DMS114 treated with DMSO at 0.1 percent for 48 hours (cell line): ENCODE measurements at regions not wholly inside any gene's neighbourhood (a gene's known extent, or its start where the extent isn't known, plus 50 kb on each side); places are given as distances from the start of the nearest gene placed in this dataset.

Experiments used
- DNase-seq: peaks from one replicate; lab custom pipeline; 2025; ENCODE audit not compliant: unreplicated experiment; lab: John Stamatoyannopoulos, UW

DNA sequence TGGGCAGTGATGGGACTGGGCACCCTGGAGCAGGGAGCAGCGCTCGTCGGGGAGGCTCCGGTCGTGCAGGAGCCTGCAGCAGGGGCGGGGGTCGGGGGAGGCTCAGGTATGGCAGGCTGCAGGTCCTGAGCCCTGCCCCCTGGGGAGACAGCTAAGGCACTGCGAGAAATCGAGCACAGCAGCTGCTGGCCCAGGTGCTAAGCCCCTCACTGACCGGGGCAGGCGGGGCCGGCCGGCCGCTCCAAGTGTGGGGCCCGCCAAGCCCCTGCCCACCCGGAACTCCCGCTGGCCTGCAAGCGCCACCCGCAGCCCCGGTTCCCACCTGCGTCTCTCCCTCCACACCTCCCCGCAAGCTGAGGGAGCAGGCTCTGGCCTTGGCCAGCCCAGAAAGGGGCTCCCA, 326.8 kb upstream of the TMTC1 start:
- no peak for DNase-seq

DNA sequence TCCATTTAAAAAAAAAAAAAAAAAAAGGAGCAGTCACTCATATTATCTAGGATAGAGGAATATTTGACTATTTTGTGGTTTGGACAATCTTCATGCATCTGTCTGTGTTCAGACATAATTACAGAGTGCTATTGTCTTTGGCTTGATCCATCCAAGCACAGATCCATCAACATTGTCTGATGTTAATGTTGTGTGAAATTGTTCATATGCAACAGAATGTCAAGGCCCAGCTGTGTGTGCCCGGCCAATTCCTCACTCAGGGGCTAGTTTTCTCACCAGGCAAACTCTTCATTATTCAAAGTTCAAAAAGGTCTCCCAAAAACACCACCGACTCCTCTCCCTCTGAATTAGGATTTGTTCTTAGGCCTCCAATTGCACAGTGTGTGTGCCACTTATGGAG, 324.9 kb upstream of the TMTC1 start:
- DNase-seq: no peak

DNA sequence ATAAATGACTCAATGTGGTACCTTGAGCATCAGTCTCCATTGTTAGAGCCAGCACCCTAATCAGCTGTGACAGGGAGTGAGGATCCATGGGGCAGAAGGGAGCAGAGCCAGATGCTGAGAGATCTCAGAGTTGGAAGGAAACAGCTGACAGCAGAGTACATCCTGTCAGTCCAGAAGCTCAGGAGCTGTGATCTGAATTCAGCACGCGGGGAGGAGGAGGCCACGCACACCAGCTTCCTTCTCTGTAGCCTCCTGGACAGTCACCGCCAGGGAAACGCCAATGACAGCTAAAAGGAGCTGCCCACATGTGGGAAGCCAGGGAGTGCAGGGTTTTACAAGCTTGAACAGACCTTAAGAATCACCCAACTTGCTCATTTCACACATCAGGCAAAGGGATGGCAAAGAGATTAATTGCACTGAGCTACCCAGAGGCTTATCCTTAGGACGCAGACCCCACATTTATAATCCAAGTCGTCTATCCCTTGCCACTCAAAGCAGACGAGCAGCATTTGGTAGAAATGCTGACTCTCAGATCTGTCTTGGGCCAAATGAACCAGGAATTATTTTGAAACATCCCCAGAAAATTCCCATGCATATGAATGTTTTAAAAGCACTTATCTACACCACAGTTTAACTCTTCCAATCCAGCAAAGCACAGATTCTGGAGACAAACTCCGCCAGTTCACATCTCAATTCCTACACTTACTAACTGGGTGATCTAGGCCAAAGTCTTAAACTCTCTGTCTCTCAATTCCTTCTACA, 322.6 kb upstream of the TMTC1 start:
- no peak for DNase-seq

DNA sequence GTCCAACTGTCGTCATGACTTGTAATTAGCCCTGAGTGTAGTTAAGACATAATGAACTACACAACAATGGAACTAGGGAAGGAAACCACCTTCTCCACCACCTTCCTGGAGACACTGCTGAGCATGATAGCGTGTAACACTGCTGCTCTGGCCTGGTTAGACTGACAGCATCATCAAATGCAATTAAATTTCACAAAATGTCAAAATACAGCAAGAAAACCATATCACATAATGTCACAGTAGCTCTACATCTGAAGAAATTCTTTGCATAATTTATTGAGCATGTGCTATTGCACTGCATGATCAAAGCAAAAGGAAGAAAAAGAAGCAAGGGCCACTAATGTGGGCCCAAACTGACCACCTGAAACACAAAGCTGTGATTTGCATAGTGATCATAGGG, 321.8 kb upstream of the TMTC1 start:
- DNase-seq: no peak

DNA sequence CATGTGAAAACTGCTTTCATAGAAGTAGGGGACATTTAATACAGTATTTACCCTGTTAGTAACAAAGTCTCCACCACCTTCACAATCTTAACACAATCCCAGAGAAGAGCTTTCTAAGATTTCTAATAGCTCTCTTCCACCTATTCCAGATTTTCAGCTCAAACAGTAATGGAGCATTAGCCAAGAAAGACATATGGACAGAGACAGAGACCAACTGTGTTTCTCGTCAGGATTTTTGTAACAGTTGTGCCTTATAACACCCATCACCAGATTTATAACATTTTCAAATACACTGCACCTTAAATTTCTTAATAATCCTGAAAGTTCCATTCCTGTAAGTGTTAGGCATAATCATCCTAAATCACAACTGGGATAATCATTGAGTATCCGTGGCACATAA, 321.2 kb upstream of the TMTC1 start:
- DNase-seq: no peak

DNA sequence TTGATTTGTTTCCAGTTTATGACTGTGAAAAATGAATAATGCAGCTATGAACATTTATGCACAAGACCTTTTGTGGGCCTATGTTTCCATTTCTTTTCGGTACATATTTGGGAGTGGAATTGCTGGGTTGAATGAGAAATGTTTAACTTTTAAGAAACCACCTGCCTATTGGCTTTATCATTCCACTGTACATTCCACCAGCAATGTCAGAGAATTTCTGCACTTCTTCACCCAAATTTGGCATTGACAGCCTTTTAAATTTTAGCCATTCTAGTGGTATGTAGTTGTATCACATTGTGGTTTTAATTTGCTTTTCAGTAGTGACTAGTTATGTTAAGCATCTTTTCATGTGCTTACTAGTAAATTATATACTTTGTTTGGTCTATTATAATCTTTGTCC, 317.0 kb upstream of the TMTC1 start:
- DNase-seq: no peak

DNA sequence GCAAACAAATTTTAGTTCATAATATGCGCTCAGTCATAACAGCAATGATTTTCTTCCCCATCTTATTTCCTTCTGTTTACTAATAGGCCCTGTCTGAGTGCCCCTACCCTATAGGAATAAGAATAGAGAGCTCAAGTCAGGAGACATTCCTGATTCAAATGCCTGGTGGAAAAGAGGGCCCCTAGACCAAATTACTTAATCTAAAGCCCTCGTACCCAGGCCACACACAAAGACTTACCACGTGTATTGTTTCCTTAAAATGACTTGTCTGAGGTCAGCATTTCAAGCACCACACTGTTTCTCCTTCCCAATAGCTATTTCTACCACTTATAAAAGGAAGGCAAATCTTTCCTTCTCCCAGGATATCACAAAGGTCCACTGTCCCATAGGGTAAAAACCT, 314.9 kb upstream of the TMTC1 start:
- no peak for DNase-seq

DNA sequence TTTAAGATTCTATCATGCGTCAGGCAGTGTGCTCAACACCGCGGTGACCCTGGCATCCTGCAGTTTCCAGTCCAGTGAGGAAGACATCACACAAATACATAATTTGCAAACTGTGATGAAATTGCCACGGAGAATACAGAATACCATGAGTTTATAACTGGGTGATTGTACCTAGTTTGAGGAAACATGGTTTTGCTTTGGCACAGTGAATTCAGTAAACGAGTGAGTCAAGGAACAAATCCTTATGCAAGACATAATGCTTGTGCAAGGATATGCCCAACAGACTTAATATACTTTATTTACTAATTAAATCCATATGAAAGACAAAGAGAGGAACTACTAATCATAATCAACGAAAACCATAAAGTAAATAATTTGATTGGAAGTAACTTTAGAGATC, 311.8 kb upstream of the TMTC1 start:
- DNase-seq: no peak

DNA sequence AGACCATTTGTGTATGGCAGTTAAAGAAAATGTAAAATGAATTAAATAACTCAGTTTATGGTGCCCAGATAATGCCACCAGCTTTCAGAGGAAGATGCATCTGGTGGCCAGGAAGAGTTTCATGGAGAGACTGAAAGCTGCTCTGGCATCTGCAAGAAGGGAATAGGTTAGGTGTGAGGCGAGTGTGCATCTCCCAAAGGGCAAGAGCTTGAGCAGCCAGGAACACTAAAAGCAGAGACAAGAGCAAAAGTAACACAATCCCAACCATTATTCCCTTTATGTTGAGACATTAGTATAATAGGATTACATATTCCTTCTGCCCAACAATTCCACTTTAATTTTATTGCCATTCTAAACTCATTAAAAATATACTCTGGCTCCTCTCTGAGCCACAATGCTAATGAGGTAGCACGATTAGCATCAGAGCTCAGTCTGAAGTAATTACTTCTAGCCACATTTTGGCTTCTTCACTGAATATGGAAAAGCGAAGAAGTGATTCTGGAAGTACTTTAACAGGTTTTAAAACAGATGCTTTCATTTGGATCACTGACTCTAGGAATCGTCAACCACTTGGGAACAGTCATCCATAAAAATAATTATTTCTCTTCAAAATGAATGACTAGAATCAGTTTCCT, 309.4 kb upstream of the TMTC1 start:
- DNase-seq: no peak

DNA sequence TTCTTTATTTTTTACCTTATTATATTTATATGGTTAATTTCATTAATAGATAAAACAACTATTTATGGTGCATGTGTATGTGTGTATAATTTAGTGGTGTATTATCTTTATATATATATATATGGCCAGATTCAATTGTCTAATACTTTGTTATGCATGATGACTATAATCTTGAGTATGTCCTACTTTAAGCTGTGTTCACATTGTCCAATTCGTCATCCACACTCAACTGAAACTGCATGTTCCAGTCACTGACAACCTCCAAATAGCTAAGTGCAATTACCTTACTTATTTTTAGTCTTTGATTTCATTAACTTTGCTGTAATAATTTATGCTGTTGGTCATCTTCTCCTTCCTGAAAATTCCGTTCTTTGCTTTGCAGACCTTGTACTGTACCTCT, 306.5 kb upstream of the TMTC1 start:
- DNase-seq: no peak

DNA sequence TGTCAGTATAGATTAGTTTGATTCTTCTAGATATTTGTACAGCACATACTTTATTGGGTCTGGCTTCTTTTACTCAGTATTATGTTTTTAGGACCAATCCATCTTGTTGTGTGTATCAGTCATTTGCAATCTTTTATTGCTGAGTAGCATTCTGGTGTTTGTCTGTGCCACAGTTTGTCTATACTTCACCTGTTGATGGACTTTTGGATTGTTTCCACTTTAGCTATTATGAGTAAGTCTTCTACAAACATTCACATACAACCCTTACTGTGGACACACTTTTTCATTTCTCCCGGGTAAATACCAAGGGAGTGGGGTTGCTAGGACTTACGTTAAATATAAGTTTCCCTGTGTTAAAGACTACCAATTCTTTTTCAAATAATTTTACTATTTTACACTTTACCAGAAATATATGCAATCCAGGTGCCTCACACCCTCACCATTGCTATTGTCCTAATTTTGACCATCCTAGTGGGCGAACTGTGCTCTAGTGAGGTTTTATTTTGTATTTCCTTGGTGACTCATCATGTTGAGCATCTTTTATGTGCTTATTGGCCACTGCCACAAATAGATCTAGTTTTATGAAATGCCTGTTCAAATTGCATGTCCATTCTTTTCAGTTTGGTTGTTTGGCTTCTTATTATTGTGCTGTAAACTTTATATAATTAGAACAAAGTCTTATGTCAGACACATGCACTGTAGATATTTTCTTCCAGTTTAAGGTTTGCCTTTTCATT, 304.7 kb upstream of the TMTC1 start:
- DNase-seq: no peak

DNA sequence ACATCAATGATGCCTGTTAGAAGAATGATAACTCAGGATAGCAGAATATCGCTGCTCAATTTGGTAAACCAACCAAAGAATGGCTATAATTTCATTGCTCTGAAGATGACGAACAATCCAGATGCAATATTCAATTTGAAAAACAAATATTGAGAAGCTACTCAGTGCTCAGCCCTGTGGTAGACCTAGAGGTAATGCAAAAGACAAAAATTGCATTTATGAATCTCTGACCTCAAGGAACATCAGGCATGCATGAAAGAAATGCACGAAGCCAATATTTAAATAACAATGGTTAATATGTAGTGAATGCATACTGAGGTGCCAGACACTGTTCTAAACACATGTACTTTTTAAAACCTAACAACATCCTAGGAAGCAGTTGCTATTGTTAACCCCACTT, 298.6 kb upstream of the TMTC1 start:
- DNase-seq: no peak

DNA sequence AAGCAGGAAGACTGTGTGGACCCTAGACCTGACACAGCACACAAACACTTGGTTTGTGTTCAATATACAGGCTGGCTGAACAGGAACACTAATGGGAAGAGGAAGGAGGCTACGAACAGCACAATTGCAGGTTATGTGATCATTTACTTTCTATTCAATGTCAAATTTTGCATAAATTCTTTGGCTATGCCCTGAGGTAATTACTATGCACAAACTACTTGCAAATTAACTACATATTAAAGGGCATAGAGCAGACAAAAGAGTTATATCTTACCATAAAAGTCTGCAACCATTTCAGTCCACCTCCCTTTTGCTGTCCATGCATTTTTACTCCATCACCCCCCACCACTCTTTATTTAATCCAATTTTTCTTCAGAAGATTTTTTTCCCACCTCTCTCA, 291.2 kb upstream of the TMTC1 start:
- no peak for DNase-seq

DNA sequence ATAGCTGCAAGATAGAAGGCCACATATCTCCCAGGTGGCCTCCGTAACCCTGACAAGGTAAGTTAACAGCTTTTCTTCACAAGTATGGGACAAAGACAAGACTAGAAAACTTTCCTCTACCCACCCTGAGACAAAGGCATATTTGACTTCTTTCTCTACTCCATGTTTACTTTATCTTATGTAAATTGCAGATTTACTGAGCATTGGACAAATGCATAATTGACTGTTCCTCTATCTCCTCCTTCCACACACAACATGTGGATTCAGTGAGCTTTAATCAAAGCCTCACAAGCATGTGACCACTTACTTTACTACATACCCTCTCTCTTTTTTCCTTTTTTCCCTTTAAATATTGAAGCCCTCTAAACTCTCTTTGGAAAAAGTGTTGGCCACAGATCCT, 289.1 kb upstream of the TMTC1 start:
- no peak for DNase-seq

DNA sequence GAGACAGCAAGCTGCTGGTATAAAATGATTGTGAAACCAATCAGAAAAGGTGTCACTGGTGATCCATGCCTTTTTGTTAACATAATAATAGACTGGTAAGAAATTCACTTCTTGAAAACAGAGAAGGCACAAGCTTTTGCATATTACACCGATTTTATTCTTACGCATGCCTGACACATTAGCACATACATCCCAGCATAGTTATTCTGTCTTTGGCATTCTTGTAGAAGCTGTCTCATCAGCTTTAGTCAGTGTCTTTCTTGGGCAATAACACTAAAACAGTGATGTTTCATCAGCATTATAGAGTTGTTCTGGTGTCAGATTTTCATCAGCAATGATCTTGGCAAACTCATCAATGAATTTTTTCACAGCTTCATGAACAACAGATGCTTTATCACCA, 283.4 kb upstream of the TMTC1 start:
- DNase-seq: no peak

DNA sequence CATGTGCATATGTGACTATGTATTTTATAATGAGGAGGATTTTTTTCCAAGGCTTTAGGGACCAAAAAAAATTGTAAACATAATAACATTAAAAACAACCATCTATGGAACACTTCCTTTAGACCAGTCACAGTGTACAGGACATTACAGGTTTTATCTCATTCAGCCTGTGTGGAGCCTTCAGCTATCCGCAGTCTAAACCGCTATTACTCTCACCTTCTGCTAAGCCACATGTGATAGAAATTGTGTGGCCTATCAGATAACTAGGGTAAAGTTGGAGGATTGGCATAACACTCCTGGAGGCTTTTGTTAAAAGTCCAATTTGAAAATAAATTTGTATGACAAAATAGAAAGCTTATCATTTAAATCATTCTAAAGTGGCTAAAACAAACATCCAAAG, 281.2 kb upstream of the TMTC1 start:
- DNase-seq: no peak

DNA sequence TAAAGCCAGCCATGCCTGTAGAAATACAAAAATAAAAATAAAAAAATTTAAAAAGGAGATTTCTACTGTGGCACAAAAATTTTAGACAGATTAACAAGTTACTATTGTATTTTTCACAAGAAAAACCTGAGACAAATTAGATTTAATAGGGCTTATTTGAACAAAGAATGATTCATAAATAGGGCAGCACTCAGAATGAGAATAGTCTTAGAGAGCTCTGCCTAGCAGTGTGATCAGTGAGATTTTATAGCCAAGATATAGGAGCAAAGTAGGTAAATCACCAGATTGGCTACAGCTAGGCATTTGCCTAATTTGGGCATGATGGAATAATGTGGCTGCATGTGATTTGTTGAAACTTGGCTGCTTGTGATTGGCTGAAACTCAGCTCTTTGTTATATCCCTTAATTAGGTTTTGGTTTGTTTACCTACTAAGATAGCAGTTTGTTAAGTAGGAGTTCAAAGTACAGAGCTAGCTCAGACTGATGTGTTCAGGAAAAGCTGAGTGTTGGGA, 279.7 kb upstream of the TMTC1 start:
- DNase-seq: no peak

DNA sequence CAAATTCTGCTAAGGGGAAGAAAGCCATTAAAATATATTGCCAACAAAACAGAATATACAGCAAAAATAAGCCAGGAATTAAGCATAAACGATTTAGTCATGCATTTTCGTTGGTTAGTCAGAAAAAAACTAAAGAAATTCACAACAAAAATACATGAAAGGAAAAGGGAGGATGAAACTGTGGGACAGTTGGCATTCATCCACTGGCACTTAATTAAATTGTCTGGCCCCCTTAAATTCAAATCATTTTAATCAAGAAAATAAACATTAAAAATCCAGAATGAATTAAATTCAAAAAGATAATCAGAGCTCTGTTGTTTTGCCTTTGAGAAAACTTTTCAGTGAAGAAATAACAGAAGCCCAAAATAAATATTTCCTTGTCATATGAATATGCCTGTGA, 264.6 kb upstream of the TMTC1 start:
- DNase-seq: no peak

DNA sequence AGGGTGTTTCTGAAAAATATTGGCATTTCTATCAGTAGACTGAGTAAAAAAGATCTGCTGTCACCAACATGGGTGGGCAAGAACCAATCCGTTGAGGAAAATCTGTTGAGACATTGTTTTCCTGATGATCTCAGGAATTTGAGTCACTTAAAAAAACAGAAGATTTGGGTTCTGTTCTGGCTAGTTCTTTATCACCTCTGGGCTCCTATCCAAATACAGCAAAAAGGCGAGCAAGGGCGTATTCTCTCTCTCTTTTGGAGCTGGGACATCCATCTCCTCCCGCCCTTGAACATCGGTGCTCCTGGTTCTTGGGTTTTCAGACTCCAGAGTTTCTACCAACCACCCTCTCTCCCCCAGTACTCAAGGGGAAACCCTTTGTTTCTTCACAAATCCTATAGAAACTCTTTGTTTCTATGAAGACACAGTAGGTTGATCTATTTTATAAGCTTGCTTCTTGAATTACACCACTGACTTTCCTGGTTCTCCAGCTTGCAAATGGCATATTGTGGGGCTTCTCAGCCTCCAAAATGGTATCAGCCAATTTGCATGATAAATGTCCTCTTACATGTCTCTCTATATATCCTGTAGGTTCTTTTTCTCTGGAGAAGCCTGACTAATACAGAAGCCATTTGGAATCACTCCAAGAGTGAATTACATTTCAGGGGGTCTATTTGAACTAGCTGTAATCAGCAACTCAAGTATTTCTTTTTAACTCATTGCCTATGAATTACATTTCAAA, 263.9 kb upstream of the TMTC1 start:
- no peak for DNase-seq

DNA sequence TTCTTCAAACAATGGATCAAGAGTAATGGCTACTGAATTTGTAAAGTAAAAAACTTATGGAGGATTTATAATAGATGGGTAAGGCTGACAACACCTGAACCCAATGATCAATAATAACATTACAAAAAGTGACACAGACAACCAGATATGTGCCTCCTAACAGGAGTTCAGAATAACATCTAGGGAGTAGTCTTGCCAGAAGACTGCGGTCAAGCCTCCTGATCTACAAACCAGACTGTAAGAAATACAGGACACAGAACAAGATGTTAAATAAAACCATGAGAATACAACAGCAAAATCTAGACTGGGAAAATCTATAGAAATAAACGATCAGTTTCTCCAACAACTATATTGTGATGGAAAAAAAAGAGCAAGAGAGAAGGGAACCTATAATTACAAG, 262.6 kb upstream of the TMTC1 start:
- no peak for DNase-seq

DNA sequence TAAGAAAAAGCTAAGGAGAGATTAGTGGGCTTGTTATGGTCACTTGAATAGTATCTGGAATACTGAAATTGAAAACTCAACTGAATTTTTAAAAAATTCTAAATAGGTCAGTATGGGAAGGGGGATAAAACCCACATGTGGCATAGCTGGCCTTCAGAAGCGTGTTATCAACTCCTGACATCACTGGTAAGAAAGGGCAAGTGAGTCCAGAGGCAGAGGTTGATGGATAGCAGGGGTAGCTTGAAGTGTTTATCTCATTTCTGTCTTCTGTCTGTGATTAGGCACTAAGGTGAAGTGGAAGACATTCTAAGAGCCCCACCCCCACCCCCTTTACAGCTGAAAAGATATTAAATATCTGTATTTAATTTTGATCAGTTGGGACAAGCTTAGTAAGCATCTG, 261.4 kb upstream of the TMTC1 start:
- DNase-seq: no peak

DNA sequence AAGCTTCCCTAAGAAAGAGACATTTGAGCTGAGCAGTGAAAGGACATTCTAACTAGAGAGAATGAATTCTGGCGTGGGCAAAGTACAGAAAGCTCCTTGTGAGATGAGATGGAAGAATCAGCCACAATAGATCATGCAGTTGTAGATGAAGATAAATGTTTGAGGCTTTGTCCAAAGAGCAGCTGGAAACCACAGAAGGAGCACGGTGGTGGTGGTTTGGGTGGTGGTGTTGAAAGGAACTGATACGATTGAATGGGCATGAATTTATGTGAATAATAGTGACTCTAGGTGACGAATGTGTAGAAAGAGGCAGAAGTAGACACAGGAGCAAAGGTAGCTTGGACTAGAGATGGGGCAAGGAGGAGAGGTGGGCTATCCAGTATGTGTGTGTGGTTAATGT, 260.5 kb upstream of the TMTC1 start:
- DNase-seq: no peak
